ENCODE measurements at regions not wholly inside any gene's neighbourhood (a gene's known extent, or its start where the extent isn't known, plus 50 kb on each side); places are given as distances from the start of the nearest gene placed in this dataset.
"Not testable (repeated sequence)": the region's sequence is repeated elsewhere in the genome, so short reads cannot be mapped to it uniquely, and the experiment has no call there.

GRCh38 chr11:98659431-98659830 lies 361.3 kb upstream of the CNTN5 start:
- Mint-ChIP-seq H3K27ac (no peak overlapping the region), H3K36me3 (no peaks in the 10 kb centered on the region), H3K4me1 (no peaks in the 10 kb centered on the region), H3K4me3 (no peak overlapping the region), H3K9me3 (peaks cover 14% of the 10 kb centered on the region)
- ATAC-seq (no peak), DNase-seq (ENCODE audit: low spot score in 2 of 2) (no peak)

DNA sequence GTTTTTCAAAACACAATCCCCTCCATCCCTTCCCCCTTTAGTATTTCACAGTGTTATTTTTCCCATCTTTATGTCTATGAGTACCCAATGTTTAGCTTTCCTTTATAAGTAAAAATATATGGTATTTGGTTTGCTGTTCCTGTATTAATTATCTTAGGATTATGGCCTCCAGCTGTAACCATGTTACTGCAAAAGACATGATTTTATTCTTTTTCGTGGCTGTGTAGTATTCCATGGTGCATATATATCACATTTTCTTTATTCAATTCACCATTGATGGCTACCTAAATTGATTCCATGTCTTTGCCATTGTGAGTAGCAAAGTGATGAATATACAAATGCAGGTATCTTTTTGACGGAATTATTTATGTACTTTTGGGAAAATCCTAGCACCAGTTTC lies 346.4 kb upstream of the CNTN5 start:
- no peaks in the 10 kb centered on the region for H3K4me1 Mint-ChIP-seq
- no peak for DNase-seq (ENCODE audit: low spot score in 2 of 2)
- H3K9me3 Mint-ChIP-seq: peaks cover 26% of the 10 kb centered on the region
- no peaks in the 10 kb centered on the region for H3K36me3 Mint-ChIP-seq
- no peak for ATAC-seq
- H3K4me3 Mint-ChIP-seq: no peak overlapping the region
- no peak overlapping the region for H3K27ac Mint-ChIP-seq

GRCh38 chr11:98679673-98680072 lies 341.1 kb upstream of the CNTN5 start:
- Mint-ChIP-seq H3K27ac (no peak overlapping the region), H3K36me3 (no peaks in the 10 kb centered on the region), H3K4me3 (no peak overlapping the region), H3K9me3 (peaks cover 25% of the 10 kb centered on the region), H3K4me1 (no peaks in the 10 kb centered on the region)
- no peak for ATAC-seq
- no peak for DNase-seq (ENCODE audit: low spot score in 2 of 2)

DNA sequence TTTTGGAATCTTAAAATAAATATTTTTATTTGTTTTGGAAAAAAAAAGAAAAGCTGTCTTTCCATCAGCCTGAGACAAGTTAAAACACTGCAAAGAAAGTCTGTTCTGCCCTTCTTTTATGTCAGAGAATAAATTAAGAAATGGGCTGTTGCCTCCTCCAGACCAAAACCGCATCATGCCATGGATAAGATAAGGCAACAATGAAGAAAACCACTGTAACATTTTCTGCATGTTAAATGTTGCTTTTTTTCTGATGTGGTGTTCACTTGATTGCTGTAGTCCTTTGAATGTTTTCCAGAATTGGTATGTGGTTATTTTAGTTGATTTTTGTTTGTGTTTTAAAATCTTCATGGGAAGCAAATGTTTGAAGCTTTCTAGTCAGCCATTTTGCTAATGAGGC lies 319.2 kb upstream of the CNTN5 start:
- ATAC-seq (no peak), DNase-seq (ENCODE audit: low spot score in 2 of 2) (no peak)
- no peak overlapping the region for H3K4me3 Mint-ChIP-seq
- peaks cover 9% of the 10 kb centered on the region for H3K9me3 Mint-ChIP-seq
- no peaks in the 10 kb centered on the region for H3K36me3 Mint-ChIP-seq
- no peak overlapping the region for H3K27ac Mint-ChIP-seq
- no peaks in the 10 kb centered on the region for H3K4me1 Mint-ChIP-seq

DNA sequence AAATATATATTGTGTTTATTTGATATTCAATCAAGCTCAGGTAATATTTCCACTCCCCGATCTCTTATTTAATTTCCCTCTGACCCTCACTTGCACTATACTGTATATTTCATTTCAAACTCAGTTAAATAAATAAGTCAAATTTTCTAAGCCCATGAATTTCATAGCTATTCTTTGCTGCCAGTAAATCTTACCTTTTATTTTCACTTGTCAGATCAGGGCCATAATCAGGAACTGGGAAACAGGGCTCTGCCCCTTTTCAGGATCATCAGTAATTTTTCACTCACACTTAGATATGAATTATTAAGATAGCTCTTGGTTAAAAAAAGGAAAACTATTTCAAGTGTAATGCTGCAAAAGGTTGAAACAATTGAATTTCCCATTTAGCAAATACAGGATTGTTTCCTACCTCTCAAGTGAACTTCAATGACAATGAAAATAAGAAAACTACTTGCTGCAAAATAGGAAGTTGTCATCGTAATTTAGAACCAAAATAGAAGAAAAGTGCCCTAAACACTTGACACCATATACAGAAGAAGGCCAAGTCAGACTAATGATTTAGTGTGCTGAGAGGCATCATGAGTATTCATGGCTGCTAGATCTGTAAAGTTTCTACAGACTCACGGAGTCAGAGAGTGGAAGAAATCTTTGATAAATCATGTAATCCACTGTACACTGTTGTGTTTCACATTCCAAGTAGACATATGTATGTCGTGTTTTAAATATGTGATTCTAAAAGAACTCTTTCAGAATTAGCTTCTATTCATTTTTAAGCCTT lies 316.8 kb upstream of the CNTN5 start:
- ATAC-seq: no peak
- Mint-ChIP-seq H3K27ac (no peak overlapping the region), H3K9me3 (peaks cover 3% of the 10 kb centered on the region), H3K36me3 (no peaks in the 10 kb centered on the region), H3K4me1 (no peaks in the 10 kb centered on the region), H3K4me3 (no peak overlapping the region)
- DNase-seq (ENCODE audit: low spot score in 2 of 2): no peak

DNA sequence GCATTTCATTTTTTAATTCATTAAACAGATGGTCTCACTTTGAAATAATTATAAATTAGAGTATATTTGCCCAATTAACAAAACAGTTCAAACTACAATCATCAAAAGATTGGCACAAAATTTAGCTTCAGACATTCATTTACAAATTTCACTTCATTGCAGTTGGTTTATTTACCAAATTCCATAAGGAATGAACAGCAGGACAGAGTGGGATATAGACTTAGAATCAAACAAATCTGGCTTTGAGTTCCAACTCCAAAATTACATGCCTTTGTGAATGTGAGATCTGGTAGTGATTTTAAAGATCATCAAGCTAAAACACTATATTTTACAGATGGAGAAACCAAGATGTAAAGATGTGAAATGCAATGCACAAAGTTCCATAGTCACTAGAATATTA lies 310.7 kb upstream of the CNTN5 start:
- Mint-ChIP-seq H3K4me1 (no peaks in the 10 kb centered on the region), H3K36me3 (no peaks in the 10 kb centered on the region), H3K9me3 (peaks cover 18% of the 10 kb centered on the region), H3K27ac (no peak overlapping the region), H3K4me3 (no peak overlapping the region)
- ATAC-seq (no peak), DNase-seq (ENCODE audit: low spot score in 2 of 2) (no peak)

DNA sequence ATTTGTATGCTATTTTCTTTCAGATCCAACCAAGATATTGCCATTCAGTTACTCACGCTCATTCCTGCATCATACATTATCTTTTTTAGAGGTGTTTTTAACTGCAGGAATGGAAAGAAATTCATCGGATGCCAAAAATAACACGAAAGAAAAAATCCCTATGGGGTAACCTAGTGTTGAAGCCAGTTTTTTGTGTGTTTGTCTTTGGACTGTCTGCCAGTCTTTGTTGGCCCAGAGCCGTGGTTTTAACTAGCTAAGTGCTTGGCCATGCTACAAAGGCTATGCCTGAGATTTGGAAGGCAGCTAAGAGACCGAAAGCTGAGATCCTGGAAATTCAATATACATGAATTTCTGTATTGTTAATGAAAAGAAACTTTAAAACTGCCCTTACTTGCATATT lies 309.8 kb upstream of the CNTN5 start:
- DNase-seq (ENCODE audit: low spot score in 2 of 2): no peak
- H3K27ac Mint-ChIP-seq: no peak overlapping the region
- peaks cover 25% of the 10 kb centered on the region for H3K9me3 Mint-ChIP-seq
- no peak for ATAC-seq
- H3K4me3 Mint-ChIP-seq: no peak overlapping the region
- H3K4me1 Mint-ChIP-seq: no peaks in the 10 kb centered on the region
- no peaks in the 10 kb centered on the region for H3K36me3 Mint-ChIP-seq

- no peak for ATAC-seq
- Mint-ChIP-seq H3K27ac (no peak overlapping the region), H3K9me3 (peaks cover 27% of the 10 kb centered on the region), H3K4me3 (no peak overlapping the region), H3K4me1 (no peaks in the 10 kb centered on the region), H3K36me3 (no peaks in the 10 kb centered on the region)
- no peak for DNase-seq (ENCODE audit: low spot score in 2 of 2)
These were observed 299.8 kb upstream of the CNTN5 start for GRCh38 chr11:98720951-98721350.

- ATAC-seq: no peak
- Mint-ChIP-seq H3K36me3 (no peaks in the 10 kb centered on the region), H3K4me1 (no peaks in the 10 kb centered on the region), H3K27ac (no peak overlapping the region), H3K4me3 (no peak overlapping the region), H3K9me3 (peaks cover 20% of the 10 kb centered on the region)
- no peak for DNase-seq (ENCODE audit: low spot score in 2 of 2)
These were observed 295.3 kb upstream of the CNTN5 start for GRCh38 chr11:98725471-98725870.

DNA sequence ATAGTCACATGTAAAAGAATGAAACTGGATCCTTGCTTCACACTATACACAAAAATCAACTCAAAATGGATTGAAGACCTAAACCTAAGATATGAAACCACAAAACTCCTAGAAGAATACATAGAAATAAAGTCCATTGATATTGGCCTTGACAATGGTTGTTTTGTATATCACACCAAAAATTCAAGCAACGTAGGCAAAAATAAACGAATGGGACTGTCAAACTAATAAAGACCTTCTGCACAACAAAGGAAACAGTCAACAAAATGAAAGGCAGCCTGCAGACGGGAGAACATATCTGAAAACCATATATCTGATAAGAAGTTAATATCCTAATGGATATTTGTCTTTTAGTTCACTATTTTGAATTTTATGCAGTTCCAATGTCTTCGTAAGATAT lies 292.3 kb upstream of the CNTN5 start:
- H3K9me3 Mint-ChIP-seq: peaks cover 16% of the 10 kb centered on the region
- DNase-seq (ENCODE audit: low spot score in 2 of 2): no peak

DNA sequence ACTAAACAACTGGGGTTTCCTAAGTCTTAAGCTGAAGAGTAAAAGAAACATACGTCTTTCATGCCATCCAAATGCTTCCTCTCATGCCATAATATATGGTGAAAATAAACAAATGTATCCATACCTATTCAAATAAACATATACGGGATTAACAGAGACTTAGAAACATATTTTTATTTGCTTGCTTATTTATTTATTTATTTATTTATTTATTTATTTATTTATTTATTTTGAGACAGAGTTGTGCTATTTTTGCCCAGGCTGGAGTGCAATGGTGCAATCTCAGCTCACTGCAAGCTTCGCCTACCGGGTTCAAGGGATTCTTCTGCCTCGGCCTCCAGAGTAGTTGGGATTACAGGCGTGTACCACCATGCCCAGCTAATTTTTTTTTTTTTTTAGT lies 291.6 kb upstream of the CNTN5 start:
- ATAC-seq (no peak), DNase-seq (ENCODE audit: low spot score in 2 of 2) (no peak)
- no peak overlapping the region for H3K4me3 Mint-ChIP-seq
- H3K9me3 Mint-ChIP-seq: peaks cover 16% of the 10 kb centered on the region
- H3K27ac Mint-ChIP-seq: no peak overlapping the region
- no peaks in the 10 kb centered on the region for H3K4me1 Mint-ChIP-seq
- H3K36me3 Mint-ChIP-seq: no peaks in the 10 kb centered on the region

More for the DNA sequence above, 292.3 kb upstream of the CNTN5 start:
- Mint-ChIP-seq H3K36me3 (no peaks in the 10 kb centered on the region), H3K27ac (no peak overlapping the region), H3K4me3 (no peak overlapping the region), H3K4me1 (no peaks in the 10 kb centered on the region)
- no peak for ATAC-seq

GRCh38 chr11:98732947-98733346 lies 287.8 kb upstream of the CNTN5 start:
- DNase-seq (ENCODE audit: low spot score in 2 of 2): no peak
- Mint-ChIP-seq H3K4me1 (no peaks in the 10 kb centered on the region), H3K36me3 (no peaks in the 10 kb centered on the region), H3K9me3 (peaks cover 15% of the 10 kb centered on the region), H3K27ac (no peak overlapping the region), H3K4me3 (no peak overlapping the region)
- no peak for ATAC-seq

DNA sequence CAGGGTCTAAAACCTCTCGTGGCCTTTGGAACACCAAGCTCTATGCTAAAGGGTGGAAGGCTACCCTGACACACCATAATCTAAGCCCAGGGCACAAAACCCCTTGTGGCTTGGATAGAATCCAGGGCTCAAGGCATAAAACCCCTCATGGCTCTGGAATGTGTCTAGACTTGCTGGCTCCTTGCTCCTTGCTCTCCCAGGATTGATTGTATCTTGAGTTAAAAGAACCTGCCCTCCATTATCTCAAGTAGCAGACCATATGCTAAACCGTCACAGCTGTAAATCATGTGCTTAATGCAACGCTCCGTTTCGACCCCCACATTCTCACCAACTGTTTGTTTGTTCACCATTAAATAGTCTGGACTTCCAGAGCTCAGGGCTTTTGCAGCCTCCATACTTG lies 287.4 kb upstream of the CNTN5 start:
- H3K36me3 Mint-ChIP-seq; H3K4me1 Mint-ChIP-seq; ATAC-seq; H3K4me3 Mint-ChIP-seq; DNase-seq (ENCODE audit: low spot score in 2 of 2); H3K27ac Mint-ChIP-seq: not testable (repeated sequence)
- H3K9me3 Mint-ChIP-seq: peaks cover 15% of the 10 kb centered on the region

DNA sequence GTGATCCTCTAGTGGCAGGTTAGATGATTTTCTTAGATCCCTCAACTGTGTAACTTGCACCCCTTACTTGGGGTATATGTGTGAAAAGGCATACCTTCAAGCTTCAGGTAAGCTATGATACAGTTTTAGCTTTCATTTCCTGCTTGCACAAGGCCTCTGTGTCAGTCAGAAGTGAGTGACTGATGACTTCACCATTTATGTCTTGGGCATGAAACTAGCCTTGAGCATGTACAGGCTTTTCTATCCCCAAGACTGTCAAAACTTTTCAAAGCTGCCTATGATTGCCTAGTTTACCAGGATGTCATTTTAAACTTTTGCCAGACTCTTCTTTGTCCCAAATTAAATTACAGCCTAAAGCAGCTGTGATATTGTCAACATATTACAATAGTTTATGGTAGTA lies 286.1 kb upstream of the CNTN5 start:
- no peaks in the 10 kb centered on the region for H3K36me3 Mint-ChIP-seq
- no peak overlapping the region for H3K4me3 Mint-ChIP-seq

DNA sequence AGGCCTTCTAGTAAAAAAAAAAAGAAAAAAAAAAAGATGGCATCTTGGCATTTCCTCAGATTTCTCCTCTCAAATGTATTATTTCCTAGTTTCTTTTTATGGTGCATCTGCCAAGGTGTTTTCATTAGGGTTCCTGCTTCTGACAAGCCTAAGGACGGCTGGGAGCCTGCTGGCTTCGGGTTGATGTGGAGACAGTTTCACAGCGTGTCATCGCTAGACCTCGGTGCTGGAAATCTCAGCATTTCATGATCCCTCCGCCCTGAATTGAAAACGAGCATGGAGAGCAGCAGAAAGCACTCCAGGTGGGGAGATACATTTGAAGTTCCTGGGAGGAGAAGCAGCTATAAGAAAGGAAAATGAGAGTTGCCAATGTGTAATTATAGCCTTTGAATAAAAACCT lies 283.9 kb upstream of the CNTN5 start:
- Mint-ChIP-seq H3K27ac (no peak overlapping the region), H3K4me3 (no peak overlapping the region), H3K9me3 (peaks cover 17% of the 10 kb centered on the region), H3K4me1 (no peaks in the 10 kb centered on the region), H3K36me3 (no peaks in the 10 kb centered on the region)
- ATAC-seq (no peak), DNase-seq (ENCODE audit: low spot score in 2 of 2) (no peak)

More for the DNA sequence above, 286.1 kb upstream of the CNTN5 start:
- peaks cover 18% of the 10 kb centered on the region for H3K9me3 Mint-ChIP-seq
- no peak overlapping the region for H3K27ac Mint-ChIP-seq
- DNase-seq (ENCODE audit: low spot score in 2 of 2) (no peak), ATAC-seq (no peak)
- H3K4me1 Mint-ChIP-seq: no peaks in the 10 kb centered on the region

- ATAC-seq: no peak
- no peak for DNase-seq (ENCODE audit: low spot score in 2 of 2)
- no peaks in the 10 kb centered on the region for H3K36me3 Mint-ChIP-seq
- H3K27ac Mint-ChIP-seq: no peak overlapping the region
- no peak overlapping the region for H3K4me3 Mint-ChIP-seq
- peaks cover 16% of the 10 kb centered on the region for H3K9me3 Mint-ChIP-seq
- H3K4me1 Mint-ChIP-seq: no peaks in the 10 kb centered on the region
These were observed 280.4 kb upstream of the CNTN5 start for GRCh38 chr11:98740321-98740720.

GRCh38 chr11:98763446-98763845 lies 257.3 kb upstream of the CNTN5 start:
- H3K36me3 Mint-ChIP-seq; H3K4me1 Mint-ChIP-seq; DNase-seq (ENCODE audit: low spot score in 2 of 2); ATAC-seq; H3K27ac Mint-ChIP-seq; H3K4me3 Mint-ChIP-seq: not testable (repeated sequence)
- H3K9me3 Mint-ChIP-seq: peaks cover 13% of the 10 kb centered on the region

All from stimulated activated effector memory CD8-positive, alpha-beta T cell treated with anti-CD3 and anti-CD28 coated beads, Interleukin-12 subunit alpha, Interleukin-12 subunit beta, amount 100 ng/mL, for 72 hours (primary cell).